ENCODE measurements at regions not wholly inside any gene's neighbourhood (a gene's known extent, or its start where the extent isn't known, plus 50 kb on each side); places are given as distances from the start of the nearest gene placed in this dataset.

- no peak overlapping the region for H2BK120ac ChIP-seq (ENCODE audit: low read depth, low read length, poor library complexity, severe bottlenecking)
- no peak overlapping the region for H3K23ac ChIP-seq (ENCODE audit: insufficient read length, low read depth, low read length)
- no peak overlapping the region for H3K4ac ChIP-seq (ENCODE audit: low read depth, low read length)
- Mint-ChIP-seq H3K9me3 (peaks cover 0 to 7% of the 10 kb centered on the region in 2 experiments; a peak in 3 of 5 replicates), H3K27ac (no peak overlapping the region), H3K4me3 (no peak overlapping the region), H3K4me1 (no peaks in the 10 kb centered on the region), H3K36me3 (ENCODE audit: insufficient read depth in 1 of 3, low read depth in 3 of 3) (no peaks in the 10 kb centered on the region; a peak in 1 of 7 replicates), H3K27me3 (ENCODE audit: low read depth) (peaks cover 9% of the 10 kb centered on the region)
- H3K9me3 ChIP-seq (ENCODE audit: control insufficient read depth, low read depth, low read length) = no peaks in the 10 kb centered on the region
- H3K4me1 ChIP-seq (ENCODE audit: insufficient read depth, low read length) = no peaks in the 10 kb centered on the region
- H3K27ac ChIP-seq (ENCODE audit: insufficient read length, low read depth, low read length) = no peak overlapping the region
- no peak overlapping the region for H3K14ac ChIP-seq (ENCODE audit: insufficient read depth, low read length)
- no peak overlapping the region for H2AFZ ChIP-seq (ENCODE audit: low read length)
- no peaks in the 10 kb centered on the region for H3K79me2 ChIP-seq (ENCODE audit: insufficient read depth, low read length)
- no peaks in the 10 kb centered on the region for H4K20me1 ChIP-seq (ENCODE audit: control insufficient read depth, insufficient read depth, insufficient read length)
- H3K23me2 ChIP-seq (ENCODE audit: insufficient read length, low read depth, low read length, poor library complexity, severe bottlenecking) = no peaks in the 10 kb centered on the region
- no peak overlapping the region for H4K8ac ChIP-seq (replicated peaks; ENCODE audit: insufficient read length, low read depth, low read length)
- H2BK20ac ChIP-seq (ENCODE audit: low read depth, low read length, poor library complexity, severe bottlenecking) = no peak overlapping the region
- H2BK5ac ChIP-seq (ENCODE audit: insufficient read length, low read length) = no peak overlapping the region
- H2BK12ac ChIP-seq (ENCODE audit: insufficient read length, low read depth, low read length) = no peak overlapping the region
- no peak overlapping the region for H2AK5ac ChIP-seq (ENCODE audit: insufficient read length, low read length)
- no peaks in the 10 kb centered on the region for H3K27me3 ChIP-seq (ENCODE audit: insufficient read depth, low read length)
- no peak for DNase-seq
- no peak overlapping the region for H4K91ac ChIP-seq (ENCODE audit: insufficient read length, low read depth, low read length)
- H3K9ac ChIP-seq (ENCODE audit: extremely low read depth, insufficient read length, low read length) = no peak overlapping the region
- no peak overlapping the region for H3K4me2 ChIP-seq (ENCODE audit: insufficient read depth, insufficient read length, low read length)
- no peak overlapping the region for H4K5ac ChIP-seq (ENCODE audit: insufficient read length, low read depth, low read length)
- H3T11ph ChIP-seq (ENCODE audit: low read length) = no peak overlapping the region
- no peaks in the 10 kb centered on the region for H3K79me1 ChIP-seq (ENCODE audit: insufficient read depth, low read depth, low read length, poor library complexity, severe bottlenecking)
- H3K56ac ChIP-seq (ENCODE audit: insufficient read length, low read depth, low read length) = no peak overlapping the region
- TF ChIP-seq, protein P1, sequence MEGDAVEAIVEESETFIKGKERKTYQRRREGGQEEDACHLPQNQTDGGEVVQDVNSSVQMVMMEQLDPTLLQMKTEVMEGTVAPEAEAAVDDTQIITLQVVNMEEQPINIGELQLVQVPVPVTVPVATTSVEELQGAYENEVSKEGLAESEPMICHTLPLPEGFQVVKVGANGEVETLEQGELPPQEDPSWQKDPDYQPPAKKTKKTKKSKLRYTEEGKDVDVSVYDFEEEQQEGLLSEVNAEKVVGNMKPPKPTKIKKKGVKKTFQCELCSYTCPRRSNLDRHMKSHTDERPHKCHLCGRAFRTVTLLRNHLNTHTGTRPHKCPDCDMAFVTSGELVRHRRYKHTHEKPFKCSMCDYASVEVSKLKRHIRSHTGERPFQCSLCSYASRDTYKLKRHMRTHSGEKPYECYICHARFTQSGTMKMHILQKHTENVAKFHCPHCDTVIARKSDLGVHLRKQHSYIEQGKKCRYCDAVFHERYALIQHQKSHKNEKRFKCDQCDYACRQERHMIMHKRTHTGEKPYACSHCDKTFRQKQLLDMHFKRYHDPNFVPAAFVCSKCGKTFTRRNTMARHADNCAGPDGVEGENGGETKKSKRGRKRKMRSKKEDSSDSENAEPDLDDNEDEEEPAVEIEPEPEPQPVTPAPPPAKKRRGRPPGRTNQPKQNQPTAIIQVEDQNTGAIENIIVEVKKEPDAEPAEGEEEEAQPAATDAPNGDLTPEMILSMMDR (conservative IDR thresholded peaks at IDR 0.05) = no peak
- no peak overlapping the region for H3K18ac ChIP-seq (ENCODE audit: insufficient read length, low read depth, low read length)
- H2BK15ac ChIP-seq (ENCODE audit: low read depth, low read length) = no peak overlapping the region
Observed at GRCh38 chr12:126718365-126718764, 1548.6 kb upstream of the TMEM132C start.

All from H9 (cell line).